Mesodermal cell (in vitro differentiated cells): ENCODE measurements at regions not wholly inside any gene's neighbourhood (a gene's known extent, or its start where the extent isn't known, plus 50 kb on each side); places are given as distances from the start of the nearest gene placed in this dataset.

Experiments
- H3K27ac ChIP-seq: 2 replicates; pipeline ENCODE4 v1.7.0; 2013; ENCODE audit warnings: mild to moderate bottlenecking, low read depth, low read length, moderate library complexity; ENCODE audit not compliant: severe bottlenecking
- H3K36me3 ChIP-seq: 2 replicates; pipeline ENCODE4 v1.7.1; 2013; ENCODE audit warnings: mild to moderate bottlenecking, low read length, moderate library complexity; ENCODE audit not compliant: control insufficient read depth, insufficient read depth
- H3K4me1 ChIP-seq: one replicate; pipeline ENCODE4 v1.7.1; 2013; ENCODE audit warnings: mild to moderate bottlenecking, low read length; ENCODE audit not compliant: insufficient read depth, control insufficient read depth, poor library complexity, severe bottlenecking
- H3K4me3 ChIP-seq: 2 replicates; pipeline ENCODE4 v1.7.0; 2013; ENCODE audit warnings: low read length, control low read depth, mild to moderate bottlenecking; ENCODE audit not compliant: insufficient read depth, poor library complexity, severe bottlenecking; ENCODE audit errors: extremely low read depth
- H3K9me3 ChIP-seq: 2 replicates; pipeline ENCODE4 v1.7.1; 2013; ENCODE audit warnings: mild to moderate bottlenecking, low read length, moderate library complexity; ENCODE audit not compliant: control insufficient read depth
- WGBS, 2 experiments: methylation state at CpG; one replicate each; pipeline ENCODE4 v1.1.5; 2013; ENCODE audit warnings: missing lambda C conversion rate in 2 of 2; ENCODE audit not compliant: insufficient coverage in 2 of 2; 5-methylcytosine and 5-hydroxymethylcytosine counted together

- no peaks in the 10 kb centered on the region for H3K4me1 ChIP-seq
- no peak overlapping the region for H3K4me3 ChIP-seq
- no peaks in the 10 kb centered on the region for H3K36me3 ChIP-seq
- no CpG with 5 or more reads among the region's 1 CpG for WGBS, 2 experiments
- no peaks in the 10 kb centered on the region for H3K9me3 ChIP-seq
- no peak overlapping the region for H3K27ac ChIP-seq
These were observed 1147.2 kb downstream of the VRK1 start for GRCh38 chr14:97944380-97944779.

- Histone ChIP-seq H3K4me3 (no peak overlapping the region), H3K27ac (no peak overlapping the region), H3K9me3 (no peaks in the 10 kb centered on the region), H3K4me1 (no peaks in the 10 kb centered on the region), H3K36me3 (no peaks in the 10 kb centered on the region)
These were observed 1148.4 kb downstream of the VRK1 start for GRCh38 chr14:97945631-97946030.

GRCh38 chr14:97946240-97946639 is 1149.1 kb downstream of the VRK1 start:
- H3K4me1 ChIP-seq: no peaks in the 10 kb centered on the region
- H3K27ac ChIP-seq: no peak overlapping the region
- no peaks in the 10 kb centered on the region for H3K36me3 ChIP-seq
- H3K4me3 ChIP-seq: no peak overlapping the region
- H3K9me3 ChIP-seq: no peaks in the 10 kb centered on the region
- WGBS, 2 experiments: 50 to 83% methylated on average over 1 to 2 of the region's 2 CpGs

- Histone ChIP-seq H3K27ac (no peak overlapping the region), H3K36me3 (no peaks in the 10 kb centered on the region), H3K4me1 (no peaks in the 10 kb centered on the region), H3K4me3 (no peak overlapping the region), H3K9me3 (no peaks in the 10 kb centered on the region)
- 80 to 98% methylated on average over 2 to 5 of the region's 9 CpGs for WGBS, 2 experiments
These were observed 1149.5 kb downstream of the VRK1 start for GRCh38 chr14:97946641-97947040.

GRCh38 chr14:97948841-97949240 is 1151.7 kb downstream of the VRK1 start:
- Histone ChIP-seq H3K9me3 (no peaks in the 10 kb centered on the region), H3K4me3 (no peak overlapping the region), H3K36me3 (no peaks in the 10 kb centered on the region), H3K4me1 (no peaks in the 10 kb centered on the region), H3K27ac (no peak overlapping the region)
- 87 to 90% methylated on average over 11 to 12 of the region's 13 CpGs for WGBS, 2 experiments

- WGBS, 2 experiments: 90 to 91% methylated on average over 8 to 12 of the region's 13 CpGs
- Histone ChIP-seq H3K4me3 (no peak overlapping the region), H3K36me3 (no peaks in the 10 kb centered on the region), H3K9me3 (no peaks in the 10 kb centered on the region), H3K4me1 (no peaks in the 10 kb centered on the region), H3K27ac (no peak overlapping the region)
These were observed 1159.6 kb downstream of the VRK1 start for GRCh38 chr14:97956581-97957340.

- no peaks in the 10 kb centered on the region for H3K36me3 ChIP-seq
- no peaks in the 10 kb centered on the region for H3K9me3 ChIP-seq
- H3K27ac ChIP-seq: no peak overlapping the region
- H3K4me3 ChIP-seq: no peak overlapping the region
- no peaks in the 10 kb centered on the region for H3K4me1 ChIP-seq
- 84 to 100% methylated on average over 3 of the region's 4 CpGs for WGBS, 2 experiments
These were observed 1162.1 kb downstream of the VRK1 start for GRCh38 chr14:97959251-97959650.

- Histone ChIP-seq H3K4me1 (no peaks in the 10 kb centered on the region), H3K4me3 (no peak overlapping the region), H3K27ac (no peak overlapping the region), H3K36me3 (no peaks in the 10 kb centered on the region), H3K9me3 (no peaks in the 10 kb centered on the region)
- WGBS, 2 experiments: 92 to 100% methylated on average over 1 of the region's 4 CpGs
These were observed 1163.3 kb downstream of the VRK1 start for GRCh38 chr14:97960436-97960835.

- no peaks in the 10 kb centered on the region for H3K9me3 ChIP-seq
- H3K27ac ChIP-seq: no peak overlapping the region
- no peak overlapping the region for H3K4me3 ChIP-seq
- WGBS, 2 experiments: no CpG with 5 or more reads among the region's 1 CpG
- no peaks in the 10 kb centered on the region for H3K36me3 ChIP-seq
- H3K4me1 ChIP-seq: no peaks in the 10 kb centered on the region
These were observed 1173.0 kb downstream of the VRK1 start for GRCh38 chr14:97970222-97970621.

GRCh38 chr14:97975216-97975615 is 1178.0 kb downstream of the VRK1 start:
- no CpG with 5 or more reads among the region's 3 CpGs for WGBS, 2 experiments
- H3K27ac ChIP-seq: no peak overlapping the region
- H3K4me1 ChIP-seq: no peaks in the 10 kb centered on the region
- H3K36me3 ChIP-seq: no peaks in the 10 kb centered on the region
- no peaks in the 10 kb centered on the region for H3K9me3 ChIP-seq
- H3K4me3 ChIP-seq: no peak overlapping the region

GRCh38 chr14:97975962-97976361 is 1178.8 kb downstream of the VRK1 start:
- Histone ChIP-seq H3K27ac (no peak overlapping the region), H3K36me3 (no peaks in the 10 kb centered on the region), H3K9me3 (no peaks in the 10 kb centered on the region), H3K4me1 (no peaks in the 10 kb centered on the region), H3K4me3 (no peak overlapping the region)
- WGBS, 2 experiments: 100% methylated on average over 2 of the region's 6 CpGs
